ENCODE measurements at regions not wholly inside any gene's neighbourhood (a gene's known extent, or its start where the extent isn't known, plus 50 kb on each side); places are given as distances from the start of the nearest gene placed in this dataset.

GRCh38 chr12:126219139-126219538 lies 1153.9 kb downstream of the AACS start:
- Histone ChIP-seq H3K27me3 (ENCODE audit: insufficient read depth, poor library complexity, severe bottlenecking) (no peaks in the 10 kb centered on the region), H3K4me3 (replicated peaks; ENCODE audit: insufficient read depth, low read length) (no peak overlapping the region), H3K27ac (replicated peaks) (no peak overlapping the region)
- DNase-seq (ENCODE audit: low read depth in 1 of 2, low spot score in 1 of 2), result no peak
- no peak for TF ChIP-seq POLR2AphosphoS5 (IDR thresholded peaks at IDR 0.05; ENCODE audit: low read depth)
- no peak for TF ChIP-seq REST (IDR thresholded peaks at IDR 0.05; ENCODE audit: insufficient replicate concordance, low read depth)
- TF ChIP-seq CTCF (IDR thresholded peaks at IDR 0.05; ENCODE audit: insufficient read depth, low read length), result no peak
- no peak for TF ChIP-seq GABPA (IDR thresholded peaks at IDR 0.05; ENCODE audit: low read depth)
- TF ChIP-seq SPI1 (IDR thresholded peaks at IDR 0.05; ENCODE audit: borderline replicate concordance, low read depth), result no peak

GRCh38 chr12:126219654-126220279 lies 1154.5 kb downstream of the AACS start:
- no peak for DNase-seq (ENCODE audit: low read depth in 1 of 2, low spot score in 1 of 2)

More at GRCh38 chr12:126219654-126220279, 1154.5 kb downstream of the AACS start:
- no peak overlapping the region for H3K27ac ChIP-seq (replicated peaks)
- TF ChIP-seq REST (IDR thresholded peaks at IDR 0.05; ENCODE audit: insufficient replicate concordance, low read depth) (no peak), GABPA (IDR thresholded peaks at IDR 0.05; ENCODE audit: low read depth) (no peak), SPI1 (IDR thresholded peaks at IDR 0.05; ENCODE audit: borderline replicate concordance, low read depth) (no peak), POLR2AphosphoS5 (IDR thresholded peaks at IDR 0.05; ENCODE audit: low read depth) (no peak), CTCF (IDR thresholded peaks at IDR 0.05; ENCODE audit: insufficient read depth, low read length) (no peak)
- H3K4me3 ChIP-seq (replicated peaks; ENCODE audit: insufficient read depth, low read length), result no peak overlapping the region
- H3K27me3 ChIP-seq (ENCODE audit: insufficient read depth, poor library complexity, severe bottlenecking), result no peaks in the 10 kb centered on the region

All from HL-60 (cell line).